ENCODE measurements at regions not wholly inside any gene's neighbourhood (a gene's known extent, or its start where the extent isn't known, plus 50 kb on each side); places are given as distances from the start of the nearest gene placed in this dataset.

DNA sequence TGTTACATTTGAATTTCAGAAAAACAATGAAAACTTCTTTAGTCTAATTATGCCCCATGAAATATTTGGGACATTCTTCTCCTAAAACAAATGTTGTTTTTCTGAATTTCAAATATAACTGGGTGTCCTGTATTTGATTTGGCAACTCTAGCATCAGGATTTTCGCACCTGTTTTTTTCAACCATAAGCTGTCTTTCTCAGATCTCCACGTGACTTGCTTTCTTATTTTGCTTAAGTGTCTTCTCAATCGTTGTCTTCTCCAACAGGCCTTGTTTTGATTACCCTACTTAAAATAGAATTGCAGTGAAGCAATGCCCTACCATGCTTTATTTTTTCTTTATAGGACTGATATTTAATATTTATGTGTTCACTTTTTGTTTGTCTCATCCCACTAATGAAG, 752.8 kb upstream of the RGS18 start:
- no peak overlapping the region for H2AFZ ChIP-seq
- H3K4me2 ChIP-seq = no peak overlapping the region
- H3K9me2 ChIP-seq (replicated peaks; ENCODE audit: insufficient read depth) = no peaks in the 10 kb centered on the region
- H3K36me3 ChIP-seq (replicated peaks; ENCODE audit: insufficient read depth, low read depth) = no peaks in the 10 kb centered on the region
- no peaks in the 10 kb centered on the region for H4K20me1 ChIP-seq (ENCODE audit: insufficient read depth, poor library complexity, severe bottlenecking)
- H3K4me1 ChIP-seq (ENCODE audit: insufficient read depth) = no peaks in the 10 kb centered on the region
- TF ChIP-seq EZH2phosphoT487 (IDR thresholded peaks at IDR 0.05; ENCODE audit: low read depth, severe bottlenecking, unreplicated experiment) (no peak), EZH2 (IDR thresholded peaks at IDR 0.05; ENCODE audit: borderline replicate concordance) (no peak)
- TF ChIP-seq, protein P1, sequence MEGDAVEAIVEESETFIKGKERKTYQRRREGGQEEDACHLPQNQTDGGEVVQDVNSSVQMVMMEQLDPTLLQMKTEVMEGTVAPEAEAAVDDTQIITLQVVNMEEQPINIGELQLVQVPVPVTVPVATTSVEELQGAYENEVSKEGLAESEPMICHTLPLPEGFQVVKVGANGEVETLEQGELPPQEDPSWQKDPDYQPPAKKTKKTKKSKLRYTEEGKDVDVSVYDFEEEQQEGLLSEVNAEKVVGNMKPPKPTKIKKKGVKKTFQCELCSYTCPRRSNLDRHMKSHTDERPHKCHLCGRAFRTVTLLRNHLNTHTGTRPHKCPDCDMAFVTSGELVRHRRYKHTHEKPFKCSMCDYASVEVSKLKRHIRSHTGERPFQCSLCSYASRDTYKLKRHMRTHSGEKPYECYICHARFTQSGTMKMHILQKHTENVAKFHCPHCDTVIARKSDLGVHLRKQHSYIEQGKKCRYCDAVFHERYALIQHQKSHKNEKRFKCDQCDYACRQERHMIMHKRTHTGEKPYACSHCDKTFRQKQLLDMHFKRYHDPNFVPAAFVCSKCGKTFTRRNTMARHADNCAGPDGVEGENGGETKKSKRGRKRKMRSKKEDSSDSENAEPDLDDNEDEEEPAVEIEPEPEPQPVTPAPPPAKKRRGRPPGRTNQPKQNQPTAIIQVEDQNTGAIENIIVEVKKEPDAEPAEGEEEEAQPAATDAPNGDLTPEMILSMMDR (IDR thresholded peaks at IDR 0.05; ENCODE audit: poor library complexity) = no peak
- no peaks in the 10 kb centered on the region for H3K27me3 ChIP-seq
- H3K79me2 ChIP-seq = no peaks in the 10 kb centered on the region
- WGBS (ENCODE audit: low lambda C conversion rate, missing lambda C conversion rate) = 66% methylated on average over 3 of the region's 3 CpGs
- DNase-seq (ENCODE audit: low spot score) = no peak
- no peak overlapping the region for H3K27ac ChIP-seq
- H3K9me3 ChIP-seq (ENCODE audit: low read depth) = no peaks in the 10 kb centered on the region
- H3K4me3 ChIP-seq = no peak overlapping the region

DNA sequence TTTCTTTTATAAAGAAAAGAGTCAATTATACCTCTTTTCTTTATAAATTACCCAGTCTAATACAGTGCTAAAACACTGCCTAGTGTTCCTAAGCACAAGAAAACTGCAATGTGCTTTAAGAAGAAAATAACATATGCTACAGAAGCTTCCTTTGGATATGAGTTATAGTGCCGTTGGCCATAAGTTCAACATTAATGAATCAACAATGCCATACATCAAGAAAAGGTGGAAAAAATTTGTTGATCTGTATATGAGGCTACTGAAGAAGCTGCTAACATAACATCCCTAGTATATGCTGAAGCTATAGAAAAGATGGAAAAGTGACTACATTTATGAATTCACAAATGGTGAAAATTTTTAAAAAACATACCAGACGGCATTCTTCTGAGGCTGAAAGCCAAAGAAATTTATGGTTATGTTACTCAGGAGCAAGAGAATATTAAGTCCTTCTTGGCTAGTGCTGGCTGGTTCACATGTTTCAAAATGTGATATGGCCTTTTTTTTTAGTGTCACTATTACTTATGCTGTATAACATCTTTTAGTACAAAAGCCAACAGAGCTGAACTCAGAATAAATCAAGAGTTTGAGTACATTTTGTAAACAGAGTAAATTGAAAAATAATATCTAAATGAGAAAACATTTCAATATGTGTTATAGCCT, 743.2 kb upstream of the RGS18 start:
- Histone ChIP-seq H3K4me1 (ENCODE audit: insufficient read depth) (no peaks in the 10 kb centered on the region), H4K20me1 (ENCODE audit: insufficient read depth, poor library complexity, severe bottlenecking) (no peaks in the 10 kb centered on the region), H3K79me2 (no peaks in the 10 kb centered on the region), H3K4me2 (no peak overlapping the region), H3K36me3 (replicated peaks; ENCODE audit: insufficient read depth, low read depth) (no peaks in the 10 kb centered on the region), H3K27me3 (no peaks in the 10 kb centered on the region), H3K9me2 (replicated peaks; ENCODE audit: insufficient read depth) (no peaks in the 10 kb centered on the region), H2AFZ (no peak overlapping the region), H3K4me3 (no peak overlapping the region), H3K9me3 (ENCODE audit: low read depth) (no peaks in the 10 kb centered on the region), H3K27ac (no peak overlapping the region)
- WGBS (ENCODE audit: low lambda C conversion rate, missing lambda C conversion rate) = 80% methylated on average over 2 of the region's 2 CpGs
- TF ChIP-seq, protein P1 (IDR thresholded peaks at IDR 0.05; ENCODE audit: poor library complexity) = no peak
- no peak for TF ChIP-seq EZH2phosphoT487 (IDR thresholded peaks at IDR 0.05; ENCODE audit: low read depth, severe bottlenecking, unreplicated experiment)
- no peak for TF ChIP-seq EZH2 (IDR thresholded peaks at IDR 0.05; ENCODE audit: borderline replicate concordance)
- DNase-seq (ENCODE audit: low spot score) = no peak

DNA sequence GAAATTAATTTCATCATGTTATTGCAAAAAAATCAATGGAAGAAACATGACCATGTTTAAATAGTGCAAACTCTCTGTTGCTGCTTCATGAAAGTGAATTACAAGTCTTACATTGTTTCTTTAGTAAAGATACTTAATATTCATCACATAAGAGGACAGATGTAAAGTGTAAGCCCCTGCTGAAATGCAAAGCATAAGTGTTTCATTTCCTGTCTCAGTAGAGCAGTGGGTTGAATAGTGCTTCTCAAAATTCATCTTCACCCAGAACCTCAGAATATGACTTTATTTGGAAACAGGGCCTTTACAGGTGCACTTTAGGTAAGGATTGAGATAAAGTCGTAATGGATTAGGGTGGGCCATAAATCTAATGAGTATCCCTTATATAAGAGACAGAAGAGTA, 738.4 kb upstream of the RGS18 start:
- H3K27ac ChIP-seq = no peak overlapping the region
- H3K4me3 ChIP-seq = no peak overlapping the region
- DNase-seq (ENCODE audit: low spot score) = no peak
- no peak for TF ChIP-seq EZH2phosphoT487 (IDR thresholded peaks at IDR 0.05; ENCODE audit: low read depth, severe bottlenecking, unreplicated experiment)
- TF ChIP-seq, protein P1 (IDR thresholded peaks at IDR 0.05; ENCODE audit: poor library complexity) = no peak
- TF ChIP-seq EZH2 (IDR thresholded peaks at IDR 0.05; ENCODE audit: borderline replicate concordance) = no peak
- no peak overlapping the region for H3K4me2 ChIP-seq
- H3K36me3 ChIP-seq (replicated peaks; ENCODE audit: insufficient read depth, low read depth) = no peaks in the 10 kb centered on the region
- H3K9me2 ChIP-seq (replicated peaks; ENCODE audit: insufficient read depth) = no peaks in the 10 kb centered on the region
- 59% methylated on average over 1 of the region's 1 CpG for WGBS (ENCODE audit: low lambda C conversion rate, missing lambda C conversion rate)
- no peaks in the 10 kb centered on the region for H3K79me2 ChIP-seq
- no peaks in the 10 kb centered on the region for H3K27me3 ChIP-seq
- H4K20me1 ChIP-seq (ENCODE audit: insufficient read depth, poor library complexity, severe bottlenecking) = no peaks in the 10 kb centered on the region
- no peak overlapping the region for H2AFZ ChIP-seq
- H3K4me1 ChIP-seq (ENCODE audit: insufficient read depth) = no peaks in the 10 kb centered on the region
- H3K9me3 ChIP-seq (ENCODE audit: low read depth) = no peaks in the 10 kb centered on the region
